Endodermal cell (in vitro differentiated cells): ENCODE measurements at regions not wholly inside any gene's neighbourhood (a gene's known extent, or its start where the extent isn't known, plus 50 kb on each side); places are given as distances from the start of the nearest gene placed in this dataset. TPM values are rescaled to one million over a fixed set of nuclear protein-coding genes. Genes with fewer than 3 reads are reported as not detected.
A peak's percentile ranks its signal among the peaks of the same experiment; 100 is the strongest.

ENCODE experiments used
- DNase-seq: peaks from one replicate; pipeline ENCODE4 v3.0.0-alpha.2; 2017
- H3K27ac ChIP-seq: 2 replicates; pipeline ENCODE4 v1.5.1; 2013; ENCODE audit warnings: mild to moderate bottlenecking, low read depth, low read length, moderate library complexity
- H3K27me3 ChIP-seq: 2 replicates; pipeline ENCODE4 v1.6.1; 2013; ENCODE audit warnings: mild to moderate bottlenecking, low read length, moderate library complexity; ENCODE audit not compliant: insufficient read depth, control insufficient read depth, poor library complexity, severe bottlenecking
- H3K36me3 ChIP-seq: 2 replicates; pipeline ENCODE4 v1.7.0; 2013; ENCODE audit warnings: mild to moderate bottlenecking, low read length, moderate library complexity; ENCODE audit not compliant: control insufficient read depth, insufficient read depth
- H3K4me1 ChIP-seq: one replicate; pipeline ENCODE4 v1.7.0; 2013; ENCODE audit warnings: low read length; ENCODE audit not compliant: control insufficient read depth, insufficient read depth
- H3K4me3 ChIP-seq: 2 replicates; pipeline ENCODE4 v1.5.1; 2013; ENCODE audit warnings: mild to moderate bottlenecking, low read length, moderate library complexity
- H3K9ac ChIP-seq: 2 replicates; pipeline ENCODE4 v1.6.1; 2013; ENCODE audit warnings: mild to moderate bottlenecking, low read length, moderate library complexity; ENCODE audit not compliant: poor library complexity, severe bottlenecking; ENCODE audit errors: extremely low read depth
- H3K9me3 ChIP-seq: 2 replicates; pipeline ENCODE4 v1.6.1; 2013; ENCODE audit warnings: mild to moderate bottlenecking, low read length, moderate library complexity; ENCODE audit not compliant: control insufficient read depth
- H3K27ac Mint-ChIP-seq: 2 replicates; pipeline ENCODE4 v1.8.0; 2020; ENCODE audit warnings: mixed read lengths
- H3K27me3 Mint-ChIP-seq: 2 replicates; pipeline ENCODE4 v1.8.0; 2021; ENCODE audit warnings: mild to moderate bottlenecking, mixed read lengths; ENCODE audit not compliant: insufficient read depth
- H3K36me3 Mint-ChIP-seq: 2 replicates; pipeline ENCODE4 v1.8.0; 2020; ENCODE audit warnings: low read depth, mixed read lengths
- H3K4me1 Mint-ChIP-seq: 2 replicates; pipeline ENCODE4 v1.8.0; 2020; ENCODE audit warnings: mixed read lengths
- H3K4me3 Mint-ChIP-seq: 2 replicates; pipeline ENCODE4 v1.8.0; 2020; ENCODE audit warnings: mild to moderate bottlenecking, moderate library complexity, mixed read lengths
- H3K9me3 Mint-ChIP-seq: 2 replicates; pipeline ENCODE4 v1.8.0; 2020; ENCODE audit warnings: mild to moderate bottlenecking, mixed read lengths
- CTCF ChIP-seq: fragments of 200-600 bp; sonication (generic); conservative IDR thresholded peaks from 2 replicates; pipeline ENCODE4 v1.5.0; 2021; ENCODE audit warnings: antibody characterized with exemption, mild to moderate bottlenecking
- WGBS, 2 experiments: methylation state at CpG; one replicate each; pipeline versions ENCODE4 v1.1.5 to v1.1.7; 2013; ENCODE audit warnings: missing lambda C conversion rate in 2 of 2, mixed read lengths in 1 of 2; ENCODE audit not compliant: insufficient coverage in 1 of 2, insufficient read length in 1 of 2; 5-methylcytosine and 5-hydroxymethylcytosine counted together
- microRNA-seq: library from miRNA; unstranded; fragments of <30 nt; microRNA quantifications from one replicate; pipeline ENCODE4 v1.2.0, GENCODE V29; 2020; ENCODE audit warnings: borderline microRNAs expressed

- peak overlapping the region; percentile 39 for H3K4me3 ChIP-seq
- Mint-ChIP-seq H3K27me3 (no peaks in the 10 kb centered on the region), H3K27ac (no peak overlapping the region), H3K4me1 (peaks cover 44% of the 10 kb centered on the region), H3K4me3 (no peak overlapping the region), H3K9me3 (no peaks in the 10 kb centered on the region), H3K36me3 (no peaks in the 10 kb centered on the region)
- H3K27ac ChIP-seq = no peak overlapping the region
- H3K27me3 ChIP-seq = no peaks in the 10 kb centered on the region
- no peak for DNase-seq
- no peaks in the 10 kb centered on the region for H3K9me3 ChIP-seq
- peaks cover 22% of the 10 kb centered on the region for H3K4me1 ChIP-seq
- no peak for TF ChIP-seq CTCF
- 93 to 96% methylated on average over 2 of the region's 2 CpGs for WGBS, 2 experiments
- H3K9ac ChIP-seq = no peak overlapping the region
- no peaks in the 10 kb centered on the region for H3K36me3 ChIP-seq
Measured at GRCh38 chr10:3836222-3836820, 51.3 kb upstream of the KLF6 start.

DNA sequence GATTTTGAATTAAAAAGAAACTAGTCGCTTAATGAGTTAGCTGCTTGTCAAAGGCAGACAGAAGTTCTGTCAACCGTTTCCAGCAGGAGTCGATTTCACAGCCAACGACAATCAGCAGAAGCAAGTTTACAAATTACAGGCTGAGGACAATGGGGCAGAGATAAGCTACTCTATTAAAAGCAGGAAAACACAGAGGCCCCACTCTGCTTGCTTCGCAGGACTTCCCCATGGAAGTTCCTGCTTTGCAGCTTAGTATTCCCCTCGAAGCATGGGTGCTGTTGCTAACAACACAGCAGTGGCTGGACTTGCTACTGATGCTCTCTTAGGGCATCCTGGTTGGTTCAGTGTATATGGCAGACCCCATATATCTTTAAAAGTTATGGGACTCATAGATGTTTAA lies 50.8 kb upstream of the KLF6 start:
- WGBS, 2 experiments = 47 to 52% methylated on average over 6 of the region's 6 CpGs
- peaks cover 25% of the 10 kb centered on the region for H3K4me1 ChIP-seq
- no peak for TF ChIP-seq CTCF
- DNase-seq = no peak
- peak overlapping the region; percentile 39 for H3K4me3 ChIP-seq
- Mint-ChIP-seq H3K4me3 (no peak overlapping the region), H3K4me1 (peaks cover 49% of the 10 kb centered on the region), H3K36me3 (no peaks in the 10 kb centered on the region), H3K9me3 (no peaks in the 10 kb centered on the region), H3K27ac (peak overlapping the region; percentile 17), H3K27me3 (no peaks in the 10 kb centered on the region)
- H3K27ac ChIP-seq = no peak overlapping the region
- no peaks in the 10 kb centered on the region for H3K9me3 ChIP-seq
- H3K9ac ChIP-seq = no peak overlapping the region
- no peaks in the 10 kb centered on the region for H3K27me3 ChIP-seq
- H3K36me3 ChIP-seq = no peaks in the 10 kb centered on the region

GRCh38 chr10:3834947-3835346 lies 49.9 kb upstream of the KLF6 start:
- no peak overlapping the region for H3K4me3 Mint-ChIP-seq
- Histone ChIP-seq H3K9me3 (no peaks in the 10 kb centered on the region), H3K27ac (no peak overlapping the region), H3K9ac (no peak overlapping the region), H3K4me1 (peaks cover 26% of the 10 kb centered on the region), H3K27me3 (no peaks in the 10 kb centered on the region), H3K4me3 (no peak overlapping the region), H3K36me3 (no peaks in the 10 kb centered on the region)
- no peak for DNase-seq
- no CpG with 5 or more reads among the region's 1 CpG for WGBS, 2 experiments
- H3K36me3 Mint-ChIP-seq = no peaks in the 10 kb centered on the region
- H3K27ac Mint-ChIP-seq = no peak overlapping the region
- no peak for TF ChIP-seq CTCF
- H3K27me3 Mint-ChIP-seq = no peaks in the 10 kb centered on the region
- H3K4me1 Mint-ChIP-seq = peaks cover 56% of the 10 kb centered on the region
- no peaks in the 10 kb centered on the region for H3K9me3 Mint-ChIP-seq

Small RNAs in the stretch of these regions (microRNA-seq; reads per million reads assigned to microRNA genes)
- gene MIR6078 = not detected
